Stomach (tissue), 4 donors: ENCODE measurements at regions not wholly inside any gene's neighbourhood (a gene's known extent, or its start where the extent isn't known, plus 50 kb on each side); places are given as distances from the start of the nearest gene placed in this dataset.

Experiments
- CTCF ChIP-seq, 7 experiments: fragments of 450-650 bp in 4 of 7; fragments of 200-600 bp in 3 of 7; sonication (generic) in 3 of 7; IDR thresholded peaks; one replicate each; pipeline ENCODE4 v1.5.1; 2016 to 2019; ENCODE audit warnings: antibody characterized with exemption in 7 of 7, control low read depth in 2 of 7, mild to moderate bottlenecking in 1 of 7
- POLR2A ChIP-seq, 4 donors: fragments of 450-650 bp; IDR thresholded peaks; one replicate each; pipeline ENCODE4 v1.6.1; 2016; ENCODE audit warnings: antibody characterized with exemption in 4 of 4, control low read depth in 2 of 4, mild to moderate bottlenecking in 1 of 4, moderate library complexity in 1 of 4

- TF ChIP-seq POLR2A (IDR thresholded peaks at IDR 0.05) (no peak), CTCF (IDR thresholded peaks at IDR 0.05) (no peak)
These were observed 864.6 kb downstream of the SUCLG1 start for GRCh38 chr2:83594241-83595120.
